ENCODE measurements at regions not wholly inside any gene's neighbourhood (a gene's known extent, or its start where the extent isn't known, plus 50 kb on each side); places are given as distances from the start of the nearest gene placed in this dataset.
"Not testable (repeated sequence)": the region's sequence is repeated elsewhere in the genome, so short reads cannot be mapped to it uniquely, and the experiment has no call there.

DNA sequence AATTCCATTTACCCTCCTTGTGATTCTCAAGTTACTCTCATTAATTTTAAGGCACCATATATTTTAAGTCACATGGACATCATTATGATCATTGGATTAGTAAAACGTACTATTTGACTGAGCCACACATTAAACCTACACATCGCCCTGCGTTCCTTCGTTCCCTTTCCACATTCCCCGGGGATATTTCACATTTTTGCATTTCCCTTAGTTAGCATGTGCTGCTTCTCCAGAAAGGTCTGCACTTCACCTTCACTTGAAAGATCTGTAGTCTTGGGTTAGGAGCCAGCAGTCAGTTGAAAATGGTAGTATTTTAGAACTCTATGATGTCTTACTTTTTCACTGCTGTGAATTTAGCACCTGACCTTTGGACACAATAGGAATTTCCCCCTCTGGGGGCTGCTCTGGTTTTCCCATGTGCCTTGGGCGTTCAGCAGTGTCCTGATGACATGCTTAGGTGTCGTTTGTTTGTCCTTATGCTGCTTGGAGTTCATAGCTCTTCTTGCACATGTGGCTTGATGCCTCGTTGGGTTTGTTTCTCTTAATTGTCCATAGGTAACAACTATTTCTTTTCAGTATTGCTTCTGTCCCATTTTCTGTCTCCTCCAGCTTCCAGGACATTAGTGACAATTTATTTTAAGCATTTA lies 56.9 kb upstream of the NBPF20 start:
- TF ChIP-seq, protein P1, sequence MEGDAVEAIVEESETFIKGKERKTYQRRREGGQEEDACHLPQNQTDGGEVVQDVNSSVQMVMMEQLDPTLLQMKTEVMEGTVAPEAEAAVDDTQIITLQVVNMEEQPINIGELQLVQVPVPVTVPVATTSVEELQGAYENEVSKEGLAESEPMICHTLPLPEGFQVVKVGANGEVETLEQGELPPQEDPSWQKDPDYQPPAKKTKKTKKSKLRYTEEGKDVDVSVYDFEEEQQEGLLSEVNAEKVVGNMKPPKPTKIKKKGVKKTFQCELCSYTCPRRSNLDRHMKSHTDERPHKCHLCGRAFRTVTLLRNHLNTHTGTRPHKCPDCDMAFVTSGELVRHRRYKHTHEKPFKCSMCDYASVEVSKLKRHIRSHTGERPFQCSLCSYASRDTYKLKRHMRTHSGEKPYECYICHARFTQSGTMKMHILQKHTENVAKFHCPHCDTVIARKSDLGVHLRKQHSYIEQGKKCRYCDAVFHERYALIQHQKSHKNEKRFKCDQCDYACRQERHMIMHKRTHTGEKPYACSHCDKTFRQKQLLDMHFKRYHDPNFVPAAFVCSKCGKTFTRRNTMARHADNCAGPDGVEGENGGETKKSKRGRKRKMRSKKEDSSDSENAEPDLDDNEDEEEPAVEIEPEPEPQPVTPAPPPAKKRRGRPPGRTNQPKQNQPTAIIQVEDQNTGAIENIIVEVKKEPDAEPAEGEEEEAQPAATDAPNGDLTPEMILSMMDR (conservative IDR thresholded peaks at IDR 0.05; ENCODE audit: low read length), result not testable (repeated sequence)
- not testable (repeated sequence) for TF ChIP-seq EZH2phosphoT487 (IDR thresholded peaks at IDR 0.05; ENCODE audit: borderline replicate concordance)

Data from Loucy (cell line).